Parathyroid adenoma (tissue), 2 donors: ENCODE measurements at regions not wholly inside any gene's neighbourhood (a gene's known extent, or its start where the extent isn't known, plus 50 kb on each side); places are given as distances from the start of the nearest gene placed in this dataset.

Experiments used
- H2AFZ ChIP-seq: fragments of 300-600 bp; sonication (generic); one replicate; pipeline ENCODE4 v1.7.0; 2017; ENCODE audit warnings: antibody characterized with exemption, mild to moderate bottlenecking
- H3K27ac ChIP-seq: fragments of 300-600 bp; sonication (generic); one replicate; pipeline ENCODE4 v1.7.0; 2017
- H3K27me3 ChIP-seq: fragments of 300-600 bp; sonication (generic); one replicate; pipeline ENCODE4 v1.7.0; 2017; ENCODE audit warnings: low read length; ENCODE audit not compliant: control insufficient read depth, insufficient read depth
- H3K36me3 ChIP-seq: fragments of 300-600 bp; sonication (generic); one replicate; pipeline ENCODE4 v1.7.0; 2017; ENCODE audit warnings: low read length; ENCODE audit not compliant: control insufficient read depth, insufficient read depth
- H3K4me1 ChIP-seq: fragments of 300-600 bp; sonication (generic); one replicate; pipeline ENCODE4 v1.7.0; 2017; ENCODE audit warnings: control low read depth
- H3K4me2 ChIP-seq: fragments of 300-600 bp; sonication (generic); one replicate; pipeline ENCODE4 v1.7.0; 2017; ENCODE audit warnings: low read length
- H3K4me3 ChIP-seq: fragments of 300-600 bp; sonication (generic); one replicate; pipeline ENCODE4 v1.7.0; 2017; ENCODE audit warnings: low read depth, low read length
- H3K79me2 ChIP-seq: fragments of 300-600 bp; sonication (generic); one replicate; pipeline ENCODE4 v1.7.0; 2017; ENCODE audit warnings: control low read depth
- H3K9ac ChIP-seq: fragments of 300-600 bp; sonication (generic); one replicate; pipeline ENCODE4 v1.7.0; 2017; ENCODE audit warnings: mild to moderate bottlenecking
- H3K9me3 ChIP-seq: fragments of 300-600 bp; sonication (generic); one replicate; pipeline ENCODE4 v1.7.0; 2017; ENCODE audit warnings: low read length; ENCODE audit not compliant: control insufficient read depth
- TF ChIP-seq, protein P1 (sequence below): fragments of 300-600 bp; sonication (generic); IDR thresholded peaks from one replicate; pipeline ENCODE4 v1.7.0; 2017; ENCODE audit warnings: antibody characterized with exemption, mild to moderate bottlenecking
- donor health status: primary hyperparathyroidism.

DNA sequence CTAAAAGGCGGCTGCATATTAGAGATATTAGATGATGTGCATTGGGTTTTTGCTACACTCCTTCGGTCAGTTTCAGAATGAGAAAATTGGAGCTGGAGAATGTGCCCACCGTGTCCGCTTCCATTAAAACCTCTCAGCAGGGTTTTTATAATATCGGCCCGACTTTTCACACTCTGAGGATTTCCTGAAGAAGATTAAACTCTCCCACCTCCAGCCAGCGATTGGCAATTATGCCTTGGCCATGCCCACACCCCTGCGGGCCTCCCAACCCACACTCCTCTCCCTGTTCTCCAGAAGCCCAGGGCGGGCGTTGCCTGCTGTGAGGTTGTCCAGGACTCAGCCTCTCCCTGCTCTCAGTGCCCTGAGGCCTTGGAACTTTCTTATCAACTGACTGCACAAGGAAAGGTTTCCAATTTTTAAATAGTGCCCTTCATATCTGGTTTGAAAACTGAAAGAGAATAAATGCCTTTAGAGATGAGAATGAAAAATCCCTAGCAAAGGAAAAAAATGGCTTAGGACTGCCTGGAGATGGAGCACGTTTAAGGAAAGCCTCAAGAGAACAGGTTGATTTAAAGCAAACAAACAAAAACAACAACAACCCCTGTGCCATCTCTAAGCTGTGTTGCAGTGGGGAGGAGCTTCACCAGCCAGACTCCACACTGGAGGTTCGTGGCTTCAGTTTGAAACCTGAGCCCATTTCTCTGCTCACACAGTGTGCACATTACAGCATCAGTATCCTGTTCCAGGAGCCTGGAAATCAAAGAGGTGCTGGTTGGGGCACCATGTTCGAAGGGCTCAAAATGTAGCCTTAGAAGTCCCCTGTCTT lies 292.9 kb downstream of the NSG2 start:
- Histone ChIP-seq H3K9me3 (no peaks in the 10 kb centered on the region), H3K27me3 (no peaks in the 10 kb centered on the region)
- TF ChIP-seq, protein P1, sequence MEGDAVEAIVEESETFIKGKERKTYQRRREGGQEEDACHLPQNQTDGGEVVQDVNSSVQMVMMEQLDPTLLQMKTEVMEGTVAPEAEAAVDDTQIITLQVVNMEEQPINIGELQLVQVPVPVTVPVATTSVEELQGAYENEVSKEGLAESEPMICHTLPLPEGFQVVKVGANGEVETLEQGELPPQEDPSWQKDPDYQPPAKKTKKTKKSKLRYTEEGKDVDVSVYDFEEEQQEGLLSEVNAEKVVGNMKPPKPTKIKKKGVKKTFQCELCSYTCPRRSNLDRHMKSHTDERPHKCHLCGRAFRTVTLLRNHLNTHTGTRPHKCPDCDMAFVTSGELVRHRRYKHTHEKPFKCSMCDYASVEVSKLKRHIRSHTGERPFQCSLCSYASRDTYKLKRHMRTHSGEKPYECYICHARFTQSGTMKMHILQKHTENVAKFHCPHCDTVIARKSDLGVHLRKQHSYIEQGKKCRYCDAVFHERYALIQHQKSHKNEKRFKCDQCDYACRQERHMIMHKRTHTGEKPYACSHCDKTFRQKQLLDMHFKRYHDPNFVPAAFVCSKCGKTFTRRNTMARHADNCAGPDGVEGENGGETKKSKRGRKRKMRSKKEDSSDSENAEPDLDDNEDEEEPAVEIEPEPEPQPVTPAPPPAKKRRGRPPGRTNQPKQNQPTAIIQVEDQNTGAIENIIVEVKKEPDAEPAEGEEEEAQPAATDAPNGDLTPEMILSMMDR = no peak

DNA sequence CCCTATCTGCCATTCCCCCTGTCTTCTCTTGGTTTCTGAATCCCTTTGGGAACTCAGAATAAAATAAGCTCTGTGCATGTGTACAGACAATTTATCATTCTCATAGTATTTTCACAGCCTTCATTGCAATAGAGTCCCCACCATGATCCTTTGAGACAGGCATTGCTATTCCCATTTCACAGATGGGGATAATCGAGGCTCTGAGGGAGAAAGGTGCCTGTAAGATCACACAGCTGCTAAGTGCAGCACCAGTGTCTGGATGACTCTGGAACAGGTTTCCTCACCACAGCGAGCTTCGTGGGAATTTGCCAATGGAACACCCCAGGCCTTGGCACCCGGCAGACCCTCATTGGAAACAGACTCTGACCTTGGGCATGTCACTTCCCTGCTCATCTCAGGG lies 293.6 kb downstream of the NSG2 start:
- Histone ChIP-seq H3K9ac (no peak overlapping the region), H3K9me3 (no peaks in the 10 kb centered on the region), H3K4me2 (no peak overlapping the region), H3K4me3 (no peak overlapping the region), H3K27ac (no peak overlapping the region), H3K79me2 (no peaks in the 10 kb centered on the region), H2AFZ (no peak overlapping the region), H3K36me3 (no peaks in the 10 kb centered on the region), H3K4me1 (no peaks in the 10 kb centered on the region), H3K27me3 (no peaks in the 10 kb centered on the region)
- TF ChIP-seq, protein P1 = no peak

More for the DNA sequence above, 292.9 kb downstream of the NSG2 start:
- Histone ChIP-seq H3K4me1 (no peaks in the 10 kb centered on the region), H2AFZ (no peak overlapping the region), H3K9ac (no peak overlapping the region), H3K27ac (no peak overlapping the region), H3K4me3 (no peak overlapping the region), H3K79me2 (no peaks in the 10 kb centered on the region), H3K4me2 (no peak overlapping the region), H3K36me3 (no peaks in the 10 kb centered on the region)

DNA sequence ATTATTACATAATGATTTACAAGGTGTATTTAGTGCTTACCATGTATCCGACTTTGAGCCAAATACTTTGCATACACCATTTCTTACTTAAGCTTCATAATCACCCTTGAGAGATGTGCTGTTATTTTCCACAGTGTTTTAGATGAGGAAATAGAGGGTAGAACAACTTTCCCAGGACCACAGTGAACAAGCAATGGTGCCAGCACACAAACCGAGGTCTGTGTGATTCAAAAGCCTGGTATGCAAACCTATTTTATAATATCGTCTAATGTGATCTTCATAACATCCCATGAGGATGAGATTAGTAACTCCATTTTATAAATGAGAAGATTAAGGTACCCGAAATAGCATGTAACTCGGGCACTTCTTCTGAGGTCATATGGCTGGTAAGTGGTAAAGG lies 294.7 kb downstream of the NSG2 start:
- H3K4me1 ChIP-seq = no peaks in the 10 kb centered on the region

DNA sequence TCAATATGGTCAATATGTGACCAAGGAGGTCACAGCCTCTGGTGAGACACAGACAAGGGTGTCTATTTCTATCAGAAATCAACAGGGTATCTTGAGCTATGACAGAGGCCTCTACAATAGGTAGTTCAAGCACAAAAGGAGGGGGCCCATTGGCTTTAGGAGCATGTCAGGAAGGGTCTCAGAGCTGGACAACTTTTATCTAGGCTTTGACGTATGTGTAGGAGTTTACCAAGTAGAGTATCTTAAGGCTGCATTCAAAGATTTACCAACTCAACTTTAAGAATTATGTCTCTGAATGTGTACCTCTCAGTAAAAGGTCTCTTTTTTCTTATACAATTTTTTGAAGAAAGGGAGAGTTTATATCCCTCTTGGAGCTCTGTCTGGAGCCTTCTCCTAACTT lies 297.2 kb downstream of the NSG2 start:
- Histone ChIP-seq H3K27me3 (no peaks in the 10 kb centered on the region), H3K79me2 (no peaks in the 10 kb centered on the region), H3K9me3 (no peaks in the 10 kb centered on the region), H3K4me1 (no peaks in the 10 kb centered on the region), H3K27ac (no peak overlapping the region), H3K4me3 (no peak overlapping the region), H2AFZ (no peak overlapping the region), H3K9ac (no peak overlapping the region), H3K36me3 (no peaks in the 10 kb centered on the region), H3K4me2 (no peak overlapping the region)
- TF ChIP-seq, protein P1 = no peak

More for the DNA sequence above, 294.7 kb downstream of the NSG2 start:
- TF ChIP-seq, protein P1 = no peak
- Histone ChIP-seq H3K27me3 (no peaks in the 10 kb centered on the region), H3K9me3 (no peaks in the 10 kb centered on the region), H3K9ac (no peak overlapping the region), H3K79me2 (no peaks in the 10 kb centered on the region), H3K4me3 (no peak overlapping the region), H3K27ac (no peak overlapping the region), H2AFZ (no peak overlapping the region), H3K36me3 (no peaks in the 10 kb centered on the region), H3K4me2 (no peak overlapping the region)

DNA sequence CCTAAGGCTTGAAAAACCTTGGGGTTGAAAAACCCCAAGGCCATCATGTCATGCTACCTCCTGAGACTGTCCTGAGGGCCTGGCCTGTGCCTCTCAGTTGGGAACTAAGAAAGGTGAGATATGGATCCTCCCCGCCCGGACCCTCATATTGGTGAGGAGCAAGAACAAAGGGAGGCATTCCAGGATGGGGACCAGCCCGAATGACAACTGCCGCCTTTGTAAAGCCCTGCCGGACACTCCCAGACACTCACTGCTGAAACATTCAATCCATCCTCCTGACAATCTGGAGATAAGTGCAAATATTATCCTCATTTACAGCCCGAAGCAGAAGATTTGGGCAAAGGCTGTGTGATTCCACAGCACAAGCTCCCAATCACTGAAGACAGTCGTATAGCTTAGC lies 298.3 kb downstream of the NSG2 start:
- H3K4me1 ChIP-seq = no peaks in the 10 kb centered on the region
- no peaks in the 10 kb centered on the region for H3K27me3 ChIP-seq
- H3K79me2 ChIP-seq = no peaks in the 10 kb centered on the region
- TF ChIP-seq, protein P1 = no peak
- H3K27ac ChIP-seq = no peak overlapping the region
- no peak overlapping the region for H3K9ac ChIP-seq
- H3K4me2 ChIP-seq = no peak overlapping the region
- no peak overlapping the region for H3K4me3 ChIP-seq
- no peaks in the 10 kb centered on the region for H3K36me3 ChIP-seq
- H2AFZ ChIP-seq = no peak overlapping the region
- H3K9me3 ChIP-seq = no peaks in the 10 kb centered on the region
